Activated B cell treated with CpG ODN at 0.5 μM for 24 hours (primary cell): ENCODE measurements at regions not wholly inside any gene's neighbourhood (a gene's known extent, or its start where the extent isn't known, plus 50 kb on each side); places are given as distances from the start of the nearest gene placed in this dataset.

Source experiments
- ATAC-seq: fragments of 200-7000 bp; cut with Tn5 transposase; one replicate; pipeline ENCODE4 v1.10.0; 2021; ENCODE audit warnings: low read depth, mild to moderate bottlenecking, moderate library complexity
- CTCF ChIA-PET: fragments of 350-600 bp; sonication (Branson Sonifier 250); formaldehyde crosslinking; loops from one replicate; lab custom pipeline; 2021; ENCODE audit warnings: antibody characterized with exemption; lab: Charles Lee
- POLR2A ChIA-PET: fragments of 350-600 bp; sonication (Branson Sonifier 250); formaldehyde crosslinking; loops from one replicate; lab custom pipeline; 2021; ENCODE audit warnings: antibody characterized with exemption; lab: Charles Lee
- DNase-seq: peaks from one replicate; pipeline ENCODE4 v3.0.0; 2022
- H3K27ac Mint-ChIP-seq: one replicate; pipeline ENCODE4 v1.8.0; 2020; ENCODE audit warnings: mixed read lengths
- H3K27me3 Mint-ChIP-seq: one replicate; pipeline ENCODE4 v1.8.0; 2021; ENCODE audit warnings: mixed read lengths
- H3K36me3 Mint-ChIP-seq: one replicate; pipeline ENCODE4 v1.8.0; 2021; ENCODE audit warnings: low read depth, mixed read lengths
- H3K4me1 Mint-ChIP-seq: one replicate; pipeline ENCODE4 v1.8.0; 2021; ENCODE audit warnings: mixed read lengths
- H3K4me3 Mint-ChIP-seq: one replicate; pipeline ENCODE4 v1.8.0; 2020; ENCODE audit warnings: mild to moderate bottlenecking, mixed read lengths
- H3K9me3 Mint-ChIP-seq: one replicate; pipeline ENCODE4 v1.8.0; 2020; ENCODE audit warnings: mixed read lengths
- intact Hi-C: fragments of 100-400 bp; cut with micrococcal nuclease; formaldehyde crosslinking; loops from one replicate; pipeline ENCODE4 v1.15.1; 2024
- TF ChIP-seq, protein P1 (sequence below): fragments of 200-600 bp; IDR thresholded peaks from one replicate; pipeline ENCODE4 v1.8.0; 2022; ENCODE audit warnings: antibody characterized with exemption, mild to moderate bottlenecking

- TF ChIP-seq, protein P1, sequence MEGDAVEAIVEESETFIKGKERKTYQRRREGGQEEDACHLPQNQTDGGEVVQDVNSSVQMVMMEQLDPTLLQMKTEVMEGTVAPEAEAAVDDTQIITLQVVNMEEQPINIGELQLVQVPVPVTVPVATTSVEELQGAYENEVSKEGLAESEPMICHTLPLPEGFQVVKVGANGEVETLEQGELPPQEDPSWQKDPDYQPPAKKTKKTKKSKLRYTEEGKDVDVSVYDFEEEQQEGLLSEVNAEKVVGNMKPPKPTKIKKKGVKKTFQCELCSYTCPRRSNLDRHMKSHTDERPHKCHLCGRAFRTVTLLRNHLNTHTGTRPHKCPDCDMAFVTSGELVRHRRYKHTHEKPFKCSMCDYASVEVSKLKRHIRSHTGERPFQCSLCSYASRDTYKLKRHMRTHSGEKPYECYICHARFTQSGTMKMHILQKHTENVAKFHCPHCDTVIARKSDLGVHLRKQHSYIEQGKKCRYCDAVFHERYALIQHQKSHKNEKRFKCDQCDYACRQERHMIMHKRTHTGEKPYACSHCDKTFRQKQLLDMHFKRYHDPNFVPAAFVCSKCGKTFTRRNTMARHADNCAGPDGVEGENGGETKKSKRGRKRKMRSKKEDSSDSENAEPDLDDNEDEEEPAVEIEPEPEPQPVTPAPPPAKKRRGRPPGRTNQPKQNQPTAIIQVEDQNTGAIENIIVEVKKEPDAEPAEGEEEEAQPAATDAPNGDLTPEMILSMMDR: no peak
- H3K36me3 Mint-ChIP-seq: no peaks in the 10 kb centered on the region
- ATAC-seq (no peak), DNase-seq (no peak)
- H3K4me1 Mint-ChIP-seq: no peaks in the 10 kb centered on the region
- no peak overlapping the region for H3K27ac Mint-ChIP-seq
- H3K9me3 Mint-ChIP-seq: no peaks in the 10 kb centered on the region
- H3K27me3 Mint-ChIP-seq: no peaks in the 10 kb centered on the region
- CTCF ChIA-PET: no interaction called here
- H3K4me3 Mint-ChIP-seq: no peak overlapping the region
- intact Hi-C loops: no loop called here
- POLR2A ChIA-PET: no interaction called here
Measured at GRCh38 chr2:76415821-76416220, 705.1 kb upstream of the GCFC2 start.

DNA sequence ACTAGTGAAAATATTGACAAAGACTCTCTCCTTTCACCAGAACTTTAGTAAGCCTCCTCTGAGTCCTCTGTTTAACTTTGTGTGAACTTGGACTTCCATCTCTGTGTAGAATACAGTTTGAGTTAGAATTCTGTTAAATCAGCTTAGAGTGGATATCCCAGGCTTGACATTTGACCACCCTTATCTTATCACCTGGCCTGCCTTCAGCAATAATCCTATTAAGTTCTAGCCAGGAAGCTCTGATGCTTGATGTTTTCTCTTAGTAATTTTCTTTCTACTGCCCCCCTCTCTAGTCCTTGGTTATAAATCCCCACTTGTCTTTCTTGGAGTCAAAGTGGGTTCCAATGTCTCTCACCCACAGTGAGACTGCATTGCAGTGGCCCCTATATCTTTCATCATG lies 702.7 kb upstream of the GCFC2 start:
- ChIA-PET CTCF (no interaction called here), POLR2A (no interaction called here)
- no peaks in the 10 kb centered on the region for H3K4me1 Mint-ChIP-seq
- intact Hi-C loops: no loop called here
- peaks cover 2% of the 10 kb centered on the region for H3K9me3 Mint-ChIP-seq
- TF ChIP-seq, protein P1: no peak
- H3K27me3 Mint-ChIP-seq: no peaks in the 10 kb centered on the region
- no peak overlapping the region for H3K27ac Mint-ChIP-seq
- no peaks in the 10 kb centered on the region for H3K36me3 Mint-ChIP-seq
- ATAC-seq: no peak
- no peak for DNase-seq
- no peak overlapping the region for H3K4me3 Mint-ChIP-seq

GRCh38 chr2:76406134-76406855 lies 695.6 kb upstream of the GCFC2 start:
- H3K27me3 Mint-ChIP-seq: no peaks in the 10 kb centered on the region
- no peak overlapping the region for H3K4me3 Mint-ChIP-seq
- H3K9me3 Mint-ChIP-seq: peaks cover 6% of the 10 kb centered on the region
- ChIA-PET POLR2A (no interaction called here), CTCF (no interaction called here)
- H3K36me3 Mint-ChIP-seq: no peaks in the 10 kb centered on the region
- H3K4me1 Mint-ChIP-seq: no peaks in the 10 kb centered on the region
- DNase-seq: no peak
- TF ChIP-seq, protein P1: no peak
- intact Hi-C loops: no loop called here
- ATAC-seq: no peak
- no peak overlapping the region for H3K27ac Mint-ChIP-seq

DNA sequence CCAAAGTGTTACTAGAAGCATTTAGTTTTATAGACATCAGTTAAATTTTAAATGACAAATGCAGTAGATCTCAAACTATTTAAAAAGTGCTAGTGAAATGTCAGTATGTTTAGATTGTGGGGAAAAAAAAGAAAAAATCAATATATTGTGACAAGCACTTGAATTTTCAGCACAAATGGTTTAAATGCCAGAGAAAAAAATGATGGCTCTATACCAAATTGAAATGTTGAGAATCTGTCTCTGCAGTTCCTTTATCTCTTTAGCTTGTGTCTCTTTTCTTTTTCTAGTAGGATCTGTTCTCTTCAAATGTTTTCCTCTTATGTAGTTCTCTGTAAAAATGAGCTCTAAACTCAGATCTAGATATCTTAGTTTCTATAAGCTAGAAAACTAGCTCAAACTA lies 682.6 kb upstream of the GCFC2 start:
- intact Hi-C loops: no loop called here
- no peak for ATAC-seq
- no peaks in the 10 kb centered on the region for H3K27me3 Mint-ChIP-seq
- no peaks in the 10 kb centered on the region for H3K4me1 Mint-ChIP-seq
- DNase-seq: no peak
- no peak overlapping the region for H3K4me3 Mint-ChIP-seq
- POLR2A ChIA-PET: no interaction called here
- H3K9me3 Mint-ChIP-seq: peaks cover 2% of the 10 kb centered on the region
- TF ChIP-seq, protein P1: no peak
- no peaks in the 10 kb centered on the region for H3K36me3 Mint-ChIP-seq
- CTCF ChIA-PET: no interaction called here
- no peak overlapping the region for H3K27ac Mint-ChIP-seq

DNA sequence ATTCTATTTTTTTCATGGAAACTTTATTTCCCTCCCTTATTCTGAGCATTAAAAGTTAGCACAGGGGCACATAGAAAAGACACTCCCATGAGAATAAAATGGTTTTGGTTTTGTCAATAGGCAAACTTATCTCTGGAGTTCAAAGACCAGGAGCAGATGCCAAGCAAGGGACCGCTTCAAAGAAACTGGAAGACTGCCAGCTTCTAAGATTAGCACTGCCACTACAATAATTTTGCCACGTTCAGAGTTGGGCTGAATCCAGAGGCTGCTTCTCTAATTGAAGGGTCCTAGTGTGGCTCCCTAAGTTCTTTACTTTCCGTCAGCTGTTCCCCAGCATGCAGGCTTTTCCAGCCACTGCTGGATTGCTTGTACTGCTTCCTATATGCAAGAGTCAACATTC lies 681.0 kb upstream of the GCFC2 start:
- no peaks in the 10 kb centered on the region for H3K4me1 Mint-ChIP-seq
- DNase-seq (no peak), ATAC-seq (no peak)
- H3K27me3 Mint-ChIP-seq: no peaks in the 10 kb centered on the region
- H3K36me3 Mint-ChIP-seq: no peaks in the 10 kb centered on the region
- ChIA-PET POLR2A (no interaction called here), CTCF (no interaction called here)
- intact Hi-C loops: no loop called here
- TF ChIP-seq, protein P1: no peak
- H3K27ac Mint-ChIP-seq: no peak overlapping the region
- H3K9me3 Mint-ChIP-seq: peaks cover 5% of the 10 kb centered on the region
- no peak overlapping the region for H3K4me3 Mint-ChIP-seq
